Parathyroid adenoma (tissue), 2 donors: ENCODE measurements at regions not wholly inside any gene's neighbourhood (a gene's known extent, or its start where the extent isn't known, plus 50 kb on each side); places are given as distances from the start of the nearest gene placed in this dataset.
"Not testable (repeated sequence)": the region's sequence is repeated elsewhere in the genome, so short reads cannot be mapped to it uniquely, and the experiment has no call there.

Experiments used
- H2AFZ ChIP-seq: fragments of 300-600 bp; sonication (generic); one replicate; pipeline ENCODE4 v1.7.0; 2017; ENCODE audit warnings: antibody characterized with exemption, mild to moderate bottlenecking
- H3K27ac ChIP-seq: fragments of 300-600 bp; sonication (generic); one replicate; pipeline ENCODE4 v1.7.0; 2017
- H3K27me3 ChIP-seq: fragments of 300-600 bp; sonication (generic); one replicate; pipeline ENCODE4 v1.7.0; 2017; ENCODE audit warnings: low read length; ENCODE audit not compliant: control insufficient read depth, insufficient read depth
- H3K36me3 ChIP-seq: fragments of 300-600 bp; sonication (generic); one replicate; pipeline ENCODE4 v1.7.0; 2017; ENCODE audit warnings: low read length; ENCODE audit not compliant: control insufficient read depth, insufficient read depth
- H3K4me1 ChIP-seq: fragments of 300-600 bp; sonication (generic); one replicate; pipeline ENCODE4 v1.7.0; 2017; ENCODE audit warnings: control low read depth
- H3K4me2 ChIP-seq: fragments of 300-600 bp; sonication (generic); one replicate; pipeline ENCODE4 v1.7.0; 2017; ENCODE audit warnings: low read length
- H3K4me3 ChIP-seq: fragments of 300-600 bp; sonication (generic); one replicate; pipeline ENCODE4 v1.7.0; 2017; ENCODE audit warnings: low read depth, low read length
- H3K79me2 ChIP-seq: fragments of 300-600 bp; sonication (generic); one replicate; pipeline ENCODE4 v1.7.0; 2017; ENCODE audit warnings: control low read depth
- H3K9ac ChIP-seq: fragments of 300-600 bp; sonication (generic); one replicate; pipeline ENCODE4 v1.7.0; 2017; ENCODE audit warnings: mild to moderate bottlenecking
- H3K9me3 ChIP-seq: fragments of 300-600 bp; sonication (generic); one replicate; pipeline ENCODE4 v1.7.0; 2017; ENCODE audit warnings: low read length; ENCODE audit not compliant: control insufficient read depth
- CTCF ChIP-seq: fragments of 300-600 bp; sonication (generic); IDR thresholded peaks from one replicate; pipeline ENCODE4 v1.7.0; 2017; ENCODE audit warnings: antibody characterized with exemption, mild to moderate bottlenecking
- donor health status: primary hyperparathyroidism.

- H3K79me2 ChIP-seq = no peaks in the 10 kb centered on the region
- H2AFZ ChIP-seq = no peak overlapping the region
- no peak overlapping the region for H3K4me3 ChIP-seq
- no peaks in the 10 kb centered on the region for H3K4me1 ChIP-seq
- H3K27me3 ChIP-seq = no peaks in the 10 kb centered on the region
- H3K9ac ChIP-seq = no peak overlapping the region
- H3K4me2 ChIP-seq = no peak overlapping the region
- no peaks in the 10 kb centered on the region for H3K9me3 ChIP-seq
- no peak overlapping the region for H3K27ac ChIP-seq
- TF ChIP-seq CTCF = no peak
- no peaks in the 10 kb centered on the region for H3K36me3 ChIP-seq
These were observed 499.7 kb upstream of the SEMA3D start for GRCh38 chr7:85686401-85687181.

DNA sequence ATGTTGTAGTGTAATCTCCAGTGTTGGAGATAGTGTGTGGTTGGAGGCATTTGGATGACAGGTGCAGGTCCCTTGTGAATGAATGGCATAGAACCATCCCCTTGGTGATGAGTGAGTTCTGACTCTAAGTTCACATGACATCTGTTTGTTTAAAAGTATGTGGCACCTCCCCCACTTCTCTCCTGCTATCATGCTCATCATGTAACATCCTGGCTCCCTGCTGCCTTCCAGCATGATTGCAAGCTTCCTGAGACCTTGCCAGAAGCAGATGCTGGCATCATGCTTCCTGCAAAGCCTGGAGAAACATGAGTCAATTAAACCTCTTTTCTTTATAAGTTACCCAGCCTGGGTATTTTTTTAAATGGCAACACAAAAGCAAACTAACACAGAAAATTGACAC, 499.0 kb upstream of the SEMA3D start:
- no peaks in the 10 kb centered on the region for H3K36me3 ChIP-seq
- no peaks in the 10 kb centered on the region for H3K4me1 ChIP-seq
- H3K4me2 ChIP-seq = no peak overlapping the region
- H3K4me3 ChIP-seq = no peak overlapping the region
- no peaks in the 10 kb centered on the region for H3K79me2 ChIP-seq
- no peak overlapping the region for H3K27ac ChIP-seq
- TF ChIP-seq CTCF = no peak
- no peak overlapping the region for H3K9ac ChIP-seq
- H3K9me3 ChIP-seq = no peaks in the 10 kb centered on the region
- H3K27me3 ChIP-seq = no peaks in the 10 kb centered on the region
- H2AFZ ChIP-seq = no peak overlapping the region

- no peaks in the 10 kb centered on the region for H3K36me3 ChIP-seq
These were observed 496.2 kb upstream of the SEMA3D start for GRCh38 chr7:85682833-85683620.

GRCh38 chr7:85681241-85681640, 494.4 kb upstream of the SEMA3D start:
- Histone ChIP-seq H3K4me1 (no peaks in the 10 kb centered on the region), H3K4me3 (no peak overlapping the region), H3K9me3 (peaks cover 4% of the 10 kb centered on the region), H3K27ac (no peak overlapping the region), H3K9ac (no peak overlapping the region), H3K36me3 (no peaks in the 10 kb centered on the region), H3K27me3 (no peaks in the 10 kb centered on the region), H3K4me2 (no peak overlapping the region), H2AFZ (no peak overlapping the region), H3K79me2 (no peaks in the 10 kb centered on the region)
- TF ChIP-seq CTCF = no peak

More at GRCh38 chr7:85682833-85683620, 496.2 kb upstream of the SEMA3D start:
- no peak overlapping the region for H3K9ac ChIP-seq
- no peak overlapping the region for H3K4me2 ChIP-seq
- H3K27ac ChIP-seq = no peak overlapping the region
- H3K27me3 ChIP-seq = no peaks in the 10 kb centered on the region
- peaks cover 4% of the 10 kb centered on the region for H3K9me3 ChIP-seq
- H2AFZ ChIP-seq = no peak overlapping the region
- no peak overlapping the region for H3K4me3 ChIP-seq
- no peaks in the 10 kb centered on the region for H3K79me2 ChIP-seq
- no peaks in the 10 kb centered on the region for H3K4me1 ChIP-seq
- TF ChIP-seq CTCF = no peak

GRCh38 chr7:85675093-85675492, 488.2 kb upstream of the SEMA3D start:
- not testable (repeated sequence) for H2AFZ ChIP-seq, H3K36me3 ChIP-seq, H3K4me2 ChIP-seq, H3K27ac ChIP-seq, H3K27me3 ChIP-seq, H3K9me3 ChIP-seq, H3K79me2 ChIP-seq, H3K9ac ChIP-seq, H3K4me3 ChIP-seq, H3K4me1 ChIP-seq
